ENCODE measurements at regions not wholly inside any gene's neighbourhood (a gene's known extent, or its start where the extent isn't known, plus 50 kb on each side); places are given as distances from the start of the nearest gene placed in this dataset.

GRCh38 chrX:101774340-101774739 is 114.7 kb upstream of the ARMCX2 start:
- ChIA-PET POLR2A (no interaction called here), CTCF (no interaction called here)
- no peaks in the 10 kb centered on the region for H3K4me1 Mint-ChIP-seq (ENCODE audit: low read depth)
- H3K36me3 ChIP-seq (ENCODE audit: insufficient read depth, low read length) = no peaks in the 10 kb centered on the region
- peaks cover 16% of the 10 kb centered on the region for H3K27me3 Mint-ChIP-seq
- H3K9me3 Mint-ChIP-seq = no peaks in the 10 kb centered on the region
- no peak for TF ChIP-seq CTCF (IDR thresholded peaks at IDR 0.05)
- no peaks in the 10 kb centered on the region for H3K9me3 ChIP-seq (ENCODE audit: control insufficient read depth in 1 of 2, insufficient read depth in 1 of 2, low read length in 2 of 2)
- no peaks in the 10 kb centered on the region for H3K36me3 Mint-ChIP-seq (ENCODE audit: low read depth)
- intact Hi-C loops (cut with DNase I, micrococcal nuclease) = no loop called here
- no peak for DNase-seq
- no peak overlapping the region for H3K27ac ChIP-seq (ENCODE audit: low read depth in 1 of 2, low read length in 2 of 2)
- no peak overlapping the region for H3K4me3 Mint-ChIP-seq
- H3K4me1 ChIP-seq (ENCODE audit: insufficient read depth, low read length) = no peaks in the 10 kb centered on the region
- H3K27me3 ChIP-seq (ENCODE audit: control insufficient read depth in 1 of 2, insufficient read depth in 2 of 2, low read length in 2 of 2) = no peaks in the 10 kb centered on the region
- ATAC-seq (ENCODE audit: poor library complexity) = no peak
- no peak overlapping the region for H3K4me3 ChIP-seq (ENCODE audit: low read length)
- no peak overlapping the region for H3K27ac Mint-ChIP-seq

- H3K27me3 Mint-ChIP-seq = no peaks in the 10 kb centered on the region
- POLR2A ChIA-PET = no interaction called here
- TF ChIP-seq CTCF (IDR thresholded peaks at IDR 0.05) = no peak
- CTCF ChIA-PET = no interaction called here
- Histone ChIP-seq H3K36me3 (ENCODE audit: insufficient read depth, low read length) (no peaks in the 10 kb centered on the region), H3K4me3 (ENCODE audit: low read length) (no peak overlapping the region), H3K9me3 (ENCODE audit: control insufficient read depth in 1 of 2, insufficient read depth in 1 of 2, low read length in 2 of 2) (no peaks in the 10 kb centered on the region), H3K27ac (ENCODE audit: low read depth in 1 of 2, low read length in 2 of 2) (no peak overlapping the region), H3K4me1 (ENCODE audit: insufficient read depth, low read length) (no peaks in the 10 kb centered on the region), H3K27me3 (ENCODE audit: control insufficient read depth in 1 of 2, insufficient read depth in 2 of 2, low read length in 2 of 2) (no peaks in the 10 kb centered on the region)
- no peaks in the 10 kb centered on the region for H3K9me3 Mint-ChIP-seq
- intact Hi-C loops (cut with DNase I, micrococcal nuclease) = loop anchor here in 1 of 2 experiments (5.0 kb wide), 1 partner anchor 347 kb away; no protein-coding TSS in a partner anchor
- H3K36me3 Mint-ChIP-seq (ENCODE audit: low read depth) = no peaks in the 10 kb centered on the region
- H3K27ac Mint-ChIP-seq = no peak overlapping the region
- no peak for DNase-seq
- H3K4me1 Mint-ChIP-seq (ENCODE audit: low read depth) = no peaks in the 10 kb centered on the region
- H3K4me3 Mint-ChIP-seq = no peak overlapping the region
- no peak for ATAC-seq (ENCODE audit: poor library complexity)
These were observed 104.9 kb upstream of the ARMCX2 start for GRCh38 chrX:101764538-101764937.

- Histone ChIP-seq H3K36me3 (ENCODE audit: insufficient read depth, low read length) (no peaks in the 10 kb centered on the region), H3K27ac (ENCODE audit: low read depth in 1 of 2, low read length in 2 of 2) (no peak overlapping the region), H3K4me3 (ENCODE audit: low read length) (no peak overlapping the region), H3K27me3 (ENCODE audit: control insufficient read depth in 1 of 2, insufficient read depth in 2 of 2, low read length in 2 of 2) (no peaks in the 10 kb centered on the region), H3K9me3 (ENCODE audit: control insufficient read depth in 1 of 2, insufficient read depth in 1 of 2, low read length in 2 of 2) (no peaks in the 10 kb centered on the region), H3K4me1 (ENCODE audit: insufficient read depth, low read length) (no peaks in the 10 kb centered on the region)
- no peaks in the 10 kb centered on the region for H3K27me3 Mint-ChIP-seq
- H3K4me3 Mint-ChIP-seq = no peak overlapping the region
- H3K4me1 Mint-ChIP-seq (ENCODE audit: low read depth) = no peaks in the 10 kb centered on the region
- ChIA-PET CTCF (no interaction called here), POLR2A (no interaction called here)
- no peak overlapping the region for H3K27ac Mint-ChIP-seq
- DNase-seq (peak in 9 of 14 experiments; percentile 1 to 59 (median 11)), ATAC-seq (ENCODE audit: poor library complexity) (peak; percentile 84)
- H3K9me3 Mint-ChIP-seq = no peaks in the 10 kb centered on the region
- intact Hi-C loops (cut with DNase I, micrococcal nuclease) = loop anchor here (2.0 to 5.0 kb wide), 3 partner anchors 142 to 344 kb away; partner anchors contain the start of gene ARMCX6 (in 1 of the 2)
- H3K36me3 Mint-ChIP-seq (ENCODE audit: low read depth) = no peaks in the 10 kb centered on the region
- TF ChIP-seq CTCF (IDR thresholded peaks at IDR 0.05) = peak; percentile 41
These were observed 99.3 kb upstream of the ARMCX2 start for GRCh38 chrX:101759000-101759399.

All from CD4-positive, alpha-beta T cell (primary cell).